ENCODE measurements at regions not wholly inside any gene's neighbourhood (a gene's known extent, or its start where the extent isn't known, plus 50 kb on each side); places are given as distances from the start of the nearest gene placed in this dataset.

DNA sequence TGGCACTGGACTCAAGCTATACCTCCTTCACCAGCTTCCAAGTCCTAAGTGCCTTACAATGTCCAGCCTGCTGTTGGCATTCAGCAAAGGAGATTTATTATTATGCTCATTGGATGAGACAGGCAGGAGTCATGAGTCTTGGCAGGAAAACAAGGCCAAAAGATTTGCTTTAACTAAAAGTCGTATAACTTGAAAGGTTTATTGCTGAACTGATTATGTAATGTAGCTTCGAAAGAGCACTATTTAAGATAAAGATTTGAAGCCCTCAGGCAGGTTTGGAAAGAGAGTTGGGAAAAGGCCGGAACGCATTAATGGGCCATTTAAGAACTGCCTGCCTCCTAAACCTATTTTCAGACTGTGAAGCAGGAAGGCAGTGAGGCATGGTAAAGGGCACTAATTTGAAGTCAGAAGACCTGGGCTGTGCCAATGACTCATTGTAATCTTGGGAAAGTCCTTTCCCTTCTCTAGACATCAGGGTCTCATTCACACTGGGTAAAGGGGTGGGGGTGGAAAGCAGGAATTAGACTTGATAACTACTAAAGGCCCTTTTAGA is 280.5 kb upstream of the EDA2R start:
- no peak for DNase-seq (ENCODE audit: low read depth, low spot score)
- POLR2A ChIA-PET: no interaction called here
- CTCF ChIA-PET: no interaction called here
- H3K4me3 ChIP-seq (ENCODE audit: low read depth, low read length): no peak overlapping the region
- TF ChIP-seq, protein P1, sequence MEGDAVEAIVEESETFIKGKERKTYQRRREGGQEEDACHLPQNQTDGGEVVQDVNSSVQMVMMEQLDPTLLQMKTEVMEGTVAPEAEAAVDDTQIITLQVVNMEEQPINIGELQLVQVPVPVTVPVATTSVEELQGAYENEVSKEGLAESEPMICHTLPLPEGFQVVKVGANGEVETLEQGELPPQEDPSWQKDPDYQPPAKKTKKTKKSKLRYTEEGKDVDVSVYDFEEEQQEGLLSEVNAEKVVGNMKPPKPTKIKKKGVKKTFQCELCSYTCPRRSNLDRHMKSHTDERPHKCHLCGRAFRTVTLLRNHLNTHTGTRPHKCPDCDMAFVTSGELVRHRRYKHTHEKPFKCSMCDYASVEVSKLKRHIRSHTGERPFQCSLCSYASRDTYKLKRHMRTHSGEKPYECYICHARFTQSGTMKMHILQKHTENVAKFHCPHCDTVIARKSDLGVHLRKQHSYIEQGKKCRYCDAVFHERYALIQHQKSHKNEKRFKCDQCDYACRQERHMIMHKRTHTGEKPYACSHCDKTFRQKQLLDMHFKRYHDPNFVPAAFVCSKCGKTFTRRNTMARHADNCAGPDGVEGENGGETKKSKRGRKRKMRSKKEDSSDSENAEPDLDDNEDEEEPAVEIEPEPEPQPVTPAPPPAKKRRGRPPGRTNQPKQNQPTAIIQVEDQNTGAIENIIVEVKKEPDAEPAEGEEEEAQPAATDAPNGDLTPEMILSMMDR (IDR thresholded peaks at IDR 0.05; ENCODE audit: insufficient read depth, low read length, missing control alignments): no peak

DNA sequence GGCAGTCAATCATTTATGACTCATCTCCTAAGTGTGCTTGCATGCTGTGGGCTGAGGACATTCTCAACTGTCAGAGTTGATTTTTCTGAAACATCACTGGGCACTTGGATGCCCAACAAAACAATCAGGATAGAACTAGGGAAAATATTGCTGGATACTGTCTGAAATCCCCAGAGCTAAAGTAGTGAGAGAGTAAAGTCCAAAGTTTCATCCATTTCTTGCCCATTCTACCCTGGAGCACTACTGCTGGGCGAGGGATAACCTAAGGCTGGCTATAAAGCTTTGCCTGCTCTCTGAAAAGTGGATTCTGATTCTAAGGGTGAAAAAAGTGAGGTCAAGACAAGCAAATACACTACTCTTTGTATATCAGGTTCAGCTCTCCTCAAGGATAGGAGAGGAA is 279.6 kb upstream of the EDA2R start:
- TF ChIP-seq, protein P1 (IDR thresholded peaks at IDR 0.05; ENCODE audit: insufficient read depth, low read length, missing control alignments): no peak
- DNase-seq (ENCODE audit: low read depth, low spot score): no peak
- ChIA-PET CTCF (no interaction called here), POLR2A (no interaction called here)
- no peak overlapping the region for H3K4me3 ChIP-seq (ENCODE audit: low read depth, low read length)

DNA sequence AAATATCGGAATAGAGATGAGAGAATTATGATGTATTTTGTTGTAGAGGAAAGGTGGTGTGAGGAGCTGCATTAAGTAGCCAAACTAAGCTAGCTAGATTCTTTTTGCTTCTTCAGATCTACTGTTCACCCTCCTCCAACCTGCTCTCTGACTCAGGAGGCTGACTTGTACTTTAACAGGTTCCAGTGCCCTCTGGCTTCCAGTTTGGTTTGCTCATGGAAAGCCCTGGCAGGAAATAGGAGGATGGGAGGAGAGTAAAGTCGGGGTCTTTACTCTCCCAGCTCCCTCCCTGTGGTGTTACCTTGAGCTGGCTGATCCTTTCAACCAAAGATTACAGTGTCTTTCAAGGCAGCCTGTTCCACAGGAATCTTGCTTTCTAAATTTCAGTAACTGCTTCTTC is 277.0 kb upstream of the EDA2R start:
- DNase-seq (ENCODE audit: low read depth, low spot score): no peak
- CTCF ChIA-PET: no interaction called here
- POLR2A ChIA-PET: no interaction called here

DNA sequence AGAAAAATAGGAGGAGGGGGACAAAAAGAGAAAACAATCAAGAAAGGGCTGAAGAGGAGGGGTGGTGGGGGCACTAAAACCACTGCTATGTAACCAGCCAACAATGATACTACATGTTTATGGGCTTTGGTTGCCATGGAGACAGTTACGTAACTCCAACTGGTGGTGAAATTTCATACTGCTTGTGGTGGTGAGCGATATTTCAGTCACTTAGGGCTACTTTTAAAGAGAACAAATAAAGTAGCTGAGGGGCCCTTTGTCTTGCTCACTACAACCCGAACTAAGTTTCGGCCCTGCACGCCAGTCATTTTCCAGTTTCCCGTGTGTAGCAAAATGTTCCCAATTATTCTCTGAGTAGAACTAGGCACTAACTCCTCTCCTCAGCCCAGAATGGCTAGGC is 275.2 kb upstream of the EDA2R start:
- ChIA-PET POLR2A (no interaction called here), CTCF (no interaction called here)
- H3K4me3 ChIP-seq (ENCODE audit: low read depth, low read length): no peak overlapping the region
- TF ChIP-seq, protein P1 (IDR thresholded peaks at IDR 0.05; ENCODE audit: insufficient read depth, low read length, missing control alignments): no peak
- no peak for DNase-seq (ENCODE audit: low read depth, low spot score)

More for the DNA sequence above, 277.0 kb upstream of the EDA2R start:
- no peak overlapping the region for H3K4me3 ChIP-seq (ENCODE audit: low read depth, low read length)
- TF ChIP-seq, protein P1 (IDR thresholded peaks at IDR 0.05; ENCODE audit: insufficient read depth, low read length, missing control alignments): no peak

DNA sequence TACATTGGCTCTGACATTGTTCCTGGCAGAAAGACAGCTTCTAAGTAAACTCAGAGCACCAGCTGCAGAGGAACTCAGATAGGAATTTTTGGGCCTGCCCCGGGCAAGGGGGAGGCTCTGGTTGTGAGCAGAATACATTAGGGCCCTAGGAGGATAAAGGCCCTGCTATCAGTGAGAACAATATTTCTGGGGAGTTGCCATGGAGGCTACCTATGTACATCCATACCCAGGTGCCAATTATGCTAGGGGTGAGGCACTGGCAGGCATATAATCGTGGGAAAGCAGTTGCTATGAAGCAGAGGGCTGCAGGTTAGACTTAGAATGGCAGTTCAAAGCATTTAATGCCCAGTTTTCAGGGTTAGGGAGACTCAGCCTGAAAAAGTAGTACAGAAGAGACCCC is 273.5 kb upstream of the EDA2R start:
- POLR2A ChIA-PET: no interaction called here
- DNase-seq (ENCODE audit: low read depth, low spot score): no peak
- H3K4me3 ChIP-seq (ENCODE audit: low read depth, low read length): no peak overlapping the region
- CTCF ChIA-PET: no interaction called here
- TF ChIP-seq, protein P1 (IDR thresholded peaks at IDR 0.05; ENCODE audit: insufficient read depth, low read length, missing control alignments): no peak

DNA sequence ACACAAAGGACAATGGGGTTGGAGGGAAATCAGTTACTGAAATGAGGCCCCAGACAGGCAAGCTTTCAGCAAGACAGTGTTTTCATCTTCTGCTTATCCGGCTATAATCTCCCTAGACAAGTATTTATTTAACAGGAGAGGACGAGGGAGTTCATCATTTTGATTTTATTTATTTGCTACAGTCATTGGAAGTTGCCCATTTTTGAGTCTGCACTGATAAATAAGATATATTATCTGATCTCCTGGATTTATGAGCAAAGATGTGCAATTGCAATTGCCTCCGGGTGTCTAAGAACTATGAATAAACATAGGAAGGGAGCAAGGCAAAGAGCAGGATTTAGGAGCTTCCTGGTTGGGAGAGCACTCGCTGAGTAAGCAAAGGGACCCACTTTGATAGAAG is 263.2 kb upstream of the EDA2R start:
- TF ChIP-seq, protein P1 (IDR thresholded peaks at IDR 0.05; ENCODE audit: insufficient read depth, low read length, missing control alignments): no peak

More for the DNA sequence above, 263.2 kb upstream of the EDA2R start:
- POLR2A ChIA-PET: no interaction called here
- CTCF ChIA-PET: no interaction called here
- DNase-seq (ENCODE audit: low read depth, low spot score): no peak
- H3K4me3 ChIP-seq (ENCODE audit: low read depth, low read length): no peak overlapping the region

Data from AG04449 (cell line).